Pancreas (tissue), 10 donors: ENCODE measurements at regions not wholly inside any gene's neighbourhood (a gene's known extent, or its start where the extent isn't known, plus 50 kb on each side); places are given as distances from the start of the nearest gene placed in this dataset.

Experiments used
- ATAC-seq, 4 donors: fragments of 200-7000 bp; cut with Tn5 transposase; one replicate each; pipeline versions ENCODE4 v1.8.0 to v1.9.1; 2020; ENCODE audit warnings: mild to moderate bottlenecking in 4 of 4, moderate library complexity in 4 of 4
- DNase-seq, 6 donors: peaks; one replicate each; pipeline ENCODE4 v3.0.0-alpha.2; 2020
- FAIRE-seq: peaks from 2 replicates; lab custom pipeline; 2012; peaks lifted over from hg19 to GRCh38; lab: Jason Lieb, UNC
- H3K27ac ChIP-seq, 4 donors: fragments of 200-600 bp; sonication (generic); 1 replicate in 3 of 4; 2 replicates in 1 of 4; pipeline versions ENCODE4 v1.5.0 to v1.8.0; 2020
- H3K27me3 ChIP-seq, 4 donors: fragments of 200-600 bp; one replicate each; pipeline ENCODE4 v1.8.0; 2021
- H3K36me3 ChIP-seq, 3 donors: fragments of 200-600 bp; sonication (generic) in 1 of 3; one replicate each; pipeline versions ENCODE4 v1.5.0 to v1.8.0; 2020 to 2021
- H3K4me1 ChIP-seq, 3 donors: fragments of 200-600 bp; one replicate each; pipeline ENCODE4 v1.8.0; 2021
- H3K4me3 ChIP-seq, 4 donors: fragments of 200-600 bp; sonication (generic) in 2 of 4; one replicate each; pipeline versions ENCODE4 v1.5.0 to v1.8.0; 2020 to 2021
- H3K9me3 ChIP-seq, 4 donors: fragments of 200-600 bp; one replicate each; pipeline ENCODE4 v1.8.0; 2021
- CTCF ChIP-seq, 4 donors: fragments of 200-600 bp; sonication (generic) in 3 of 4; IDR thresholded peaks; one replicate each; pipeline versions ENCODE4 v1.5.0 to v1.8.0; 2021; ENCODE audit warnings: antibody characterized with exemption in 4 of 4
- WGBS, 2 donors: extraction: QIAGEN DNeasy Blood & Tissue Kit; methylation state at CpG; one replicate each; pipeline ENCODE4 v1.1.7; 2013; 5-methylcytosine and 5-hydroxymethylcytosine counted together
- intact Hi-C, 3 donors: fragments of 100-400 bp; cut with DNase I; formaldehyde crosslinking; loops; one replicate each; pipeline versions ENCODE4 v1.11.1 to v1.14.2; 2022
- donor health status: healthy with polysubstance abuse.
- donor health status: DM: no; HTN: no; CAD: no; lungs with moderate emphysema.
- donor health status: DM: no; HTN: no; CAD: no.
- donor health status: control.
- donor health status: control.
- donor health status: Bipolar disorder and iron deficiency.
- donor health status: DM: yes; HTN: yes; CAD: no.
- donor health status: DM: no; HTN: no; CAD: no.
- donor health status: DM: no; HTN: no; CAD: no.
- donor health status: DM: yes; HTN: yes; CAD: no.

DNA sequence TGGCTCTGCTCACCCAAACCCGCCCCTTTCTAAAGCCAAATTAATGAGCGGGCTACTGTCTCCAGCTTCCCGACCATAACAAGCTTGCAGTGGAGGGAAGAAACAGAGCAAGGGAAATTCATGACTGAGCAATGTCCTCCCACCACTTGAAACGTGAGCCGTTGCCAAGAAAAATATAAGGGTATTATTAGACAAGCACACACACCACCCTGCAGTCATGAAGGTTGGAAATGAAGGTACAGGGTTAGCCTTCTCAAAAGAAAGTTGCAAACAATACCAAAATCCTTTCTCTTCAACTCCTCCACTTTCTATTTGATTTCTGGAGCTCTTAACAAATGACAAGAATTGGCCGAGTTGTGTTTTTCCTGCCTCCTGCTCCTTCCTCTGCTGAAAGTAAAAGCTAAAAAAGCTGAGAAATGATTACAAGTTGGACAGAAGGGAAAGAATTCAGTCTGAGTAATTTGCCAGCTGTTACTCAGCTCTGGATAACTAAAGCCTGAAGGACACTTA is 151.1 kb upstream of the B3GAT2 start:
- H3K4me1 ChIP-seq: no peaks in the 10 kb centered on the region
- 17 to 19% methylated on average over 6 of the region's 6 CpGs for WGBS, 2 donors
- H3K27me3 ChIP-seq: no peaks in the 10 kb centered on the region
- intact Hi-C loops: no loop called here
- no peak for TF ChIP-seq CTCF (IDR thresholded peaks at IDR 0.05)
- no peak overlapping the region for H3K27ac ChIP-seq
- FAIRE-seq (no peak), ATAC-seq (peak; percentile 53 to 78 (median 75)), DNase-seq (no peak)
- peak overlapping the region in 1 of 4 donors; percentile 3 for H3K4me3 ChIP-seq
- no peaks in the 10 kb centered on the region for H3K36me3 ChIP-seq
- H3K9me3 ChIP-seq: no peaks in the 10 kb centered on the region

GRCh38 chr6:71114544-71114943 is 157.7 kb upstream of the B3GAT2 start:
- DNase-seq (no peak), ATAC-seq (no peak), FAIRE-seq (no peak)
- WGBS, 2 donors: 4 to 5% methylated on average over 4 of the region's 4 CpGs
- no peak overlapping the region for H3K4me3 ChIP-seq
- H3K27me3 ChIP-seq: no peaks in the 10 kb centered on the region
- no peak for TF ChIP-seq CTCF (IDR thresholded peaks at IDR 0.05)
- no peaks in the 10 kb centered on the region for H3K36me3 ChIP-seq
- no peaks in the 10 kb centered on the region for H3K4me1 ChIP-seq
- intact Hi-C loops: no loop called here
- no peaks in the 10 kb centered on the region for H3K9me3 ChIP-seq
- no peak overlapping the region for H3K27ac ChIP-seq

DNA sequence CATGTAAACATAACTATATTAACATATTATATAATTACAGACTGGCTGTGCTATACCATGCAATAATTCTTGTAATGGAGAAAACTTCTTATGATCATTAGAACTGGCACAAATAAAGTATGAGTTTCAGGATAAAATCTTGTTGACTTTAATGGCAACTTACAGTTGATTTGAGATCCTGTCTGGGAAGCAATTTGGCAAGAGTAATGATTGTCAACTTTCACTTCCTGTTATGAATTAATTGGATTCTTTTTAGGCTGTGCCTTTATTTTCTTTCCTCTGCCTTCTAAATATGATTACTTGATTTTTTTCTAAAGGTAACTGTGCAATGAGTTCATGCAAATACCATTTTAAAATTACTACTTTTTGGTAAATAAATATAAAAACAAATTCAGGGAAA is 158.1 kb upstream of the B3GAT2 start:
- Histone ChIP-seq H3K27ac (no peak overlapping the region), H3K4me1 (no peaks in the 10 kb centered on the region), H3K27me3 (no peaks in the 10 kb centered on the region), H3K4me3 (no peak overlapping the region), H3K36me3 (no peaks in the 10 kb centered on the region), H3K9me3 (no peaks in the 10 kb centered on the region)
- ATAC-seq (no peak), DNase-seq (no peak), FAIRE-seq (no peak)
- intact Hi-C loops: no loop called here
- no peak for TF ChIP-seq CTCF (IDR thresholded peaks at IDR 0.05)

DNA sequence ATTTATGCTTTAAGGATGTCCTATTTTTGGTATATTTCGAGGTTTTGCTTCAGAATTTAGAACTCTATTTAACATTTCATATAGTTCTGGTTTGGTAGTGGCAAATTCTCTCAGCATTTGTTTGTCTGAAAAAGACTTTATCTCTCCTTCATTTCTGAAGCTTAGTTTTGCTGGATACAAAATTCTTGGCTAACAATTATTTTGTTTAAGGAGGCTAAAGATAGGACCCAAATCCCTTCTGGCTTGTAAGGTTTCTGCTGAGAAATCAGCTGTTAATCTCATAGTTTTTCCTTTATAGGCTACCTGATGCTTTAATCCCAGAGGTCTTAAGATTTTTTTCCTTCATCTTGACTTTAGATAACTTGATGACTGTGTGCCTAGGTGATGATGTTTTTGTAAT is 162.7 kb upstream of the B3GAT2 start:
- Histone ChIP-seq H3K27ac (no peak overlapping the region), H3K36me3 (no peaks in the 10 kb centered on the region), H3K9me3 (no peaks in the 10 kb centered on the region), H3K27me3 (no peaks in the 10 kb centered on the region), H3K4me1 (no peaks in the 10 kb centered on the region), H3K4me3 (no peak overlapping the region)
- ATAC-seq (no peak), DNase-seq (no peak), FAIRE-seq (no peak)
- no peak for TF ChIP-seq CTCF (IDR thresholded peaks at IDR 0.05)
- 33 to 46% methylated on average over 1 of the region's 1 CpG for WGBS, 2 donors
- intact Hi-C loops: no loop called here

DNA sequence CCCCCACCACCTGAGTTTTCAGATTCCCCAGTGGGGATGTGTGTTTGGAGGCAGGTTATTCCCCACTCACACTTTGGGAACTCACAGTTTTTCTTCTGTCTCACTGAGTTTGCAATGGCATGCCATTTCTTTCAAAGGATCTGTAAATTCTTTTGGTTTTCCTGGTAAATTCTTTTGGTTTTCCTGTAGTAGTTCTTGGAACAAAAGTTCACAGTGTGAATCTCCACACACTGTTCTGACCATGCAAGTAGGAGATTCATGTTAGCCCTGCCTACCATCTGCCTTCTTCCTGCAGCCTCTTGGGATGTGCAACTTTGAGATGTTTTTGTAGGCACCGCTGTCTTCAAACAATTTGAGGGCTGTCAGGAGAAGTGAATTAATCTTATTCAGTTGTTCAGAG is 165.6 kb upstream of the OGFRL1 start:
- Histone ChIP-seq H3K36me3 (no peaks in the 10 kb centered on the region), H3K9me3 (no peaks in the 10 kb centered on the region), H3K27ac (no peak overlapping the region), H3K27me3 (no peaks in the 10 kb centered on the region), H3K4me1 (no peaks in the 10 kb centered on the region), H3K4me3 (no peak overlapping the region)
- no peak for FAIRE-seq
- intact Hi-C loops: no loop called here
- no peak for ATAC-seq
- TF ChIP-seq CTCF (IDR thresholded peaks at IDR 0.05): no peak
- DNase-seq: no peak
- WGBS, 2 donors: 74 to 83% methylated on average over 1 of the region's 1 CpG
